CD14-positive monocyte (primary cell): ENCODE measurements at regions not wholly inside any gene's neighbourhood (a gene's known extent, or its start where the extent isn't known, plus 50 kb on each side); places are given as distances from the start of the nearest gene placed in this dataset.
A peak's percentile ranks its signal among the peaks of the same experiment; 100 is the strongest.

Experiments
- DNase-seq, 3 donors: peaks; one replicate each; pipeline ENCODE4 v3.0.0-alpha.2; 2011 to 2022
- H2AFZ ChIP-seq: 2 replicates; pipeline ENCODE4 v1.6.0; 2012; ENCODE audit warnings: mild to moderate bottlenecking, low read depth, low read length, inconsistent platforms; ENCODE audit not compliant: insufficient read depth, poor library complexity, severe bottlenecking
- H3K27ac ChIP-seq, 2 donors: 1 replicate in 1 of 2; 2 replicates in 1 of 2; pipeline ENCODE4 v1.5.1; 2012 to 2013; ENCODE audit warnings: low read length in 2 of 2, control low read depth in 1 of 2, inconsistent platforms in 1 of 2, low read depth in 1 of 2, mild to moderate bottlenecking in 1 of 2
- H3K27me3 ChIP-seq, 2 donors: one replicate each; pipeline versions ENCODE4 v1.6.0 to v1.6.1; 2011 to 2013; ENCODE audit warnings: low read length in 2 of 2; ENCODE audit not compliant: control insufficient read depth in 2 of 2, insufficient read depth in 2 of 2
- H3K36me3 ChIP-seq, 2 donors: replicated peaks in 1 of 2; 1 replicate in 1 of 2; 2 replicates in 1 of 2; pipeline versions ENCODE4 v1.5.1 to v1.6.1; 2012 to 2013; ENCODE audit warnings: low read length in 2 of 2, control low read depth in 1 of 2, inconsistent platforms in 1 of 2, mild to moderate bottlenecking in 1 of 2; ENCODE audit not compliant: insufficient read depth in 2 of 2, control insufficient read depth in 1 of 2
- H3K4me1 ChIP-seq, 2 donors: 1 replicate in 1 of 2; 2 replicates in 1 of 2; pipeline versions ENCODE4 v1.5.1 to v1.6.1; 2012 to 2013; ENCODE audit warnings: low read length in 2 of 2, control low read depth in 1 of 2, inconsistent platforms in 1 of 2, mild to moderate bottlenecking in 1 of 2, moderate library complexity in 1 of 2; ENCODE audit not compliant: insufficient read depth in 2 of 2, control insufficient read depth in 1 of 2
- H3K4me2 ChIP-seq: replicated peaks from 2 replicates; pipeline ENCODE3; 2012; ENCODE audit warnings: low read length, moderate library complexity, mild to moderate bottlenecking; ENCODE audit not compliant: poor library complexity, severe bottlenecking; ENCODE audit errors: extremely low read depth
- H3K4me3 ChIP-seq, 3 experiments: fragments of 200-600 bp in 1 of 3; sonication (generic) in 1 of 3; replicated peaks in 1 of 3; 1 replicate in 2 of 3; 2 replicates in 1 of 3; pipeline ENCODE4 v1.5.1; 2011 to 2013; ENCODE audit warnings: low read length in 3 of 3, mild to moderate bottlenecking in 3 of 3, control low read depth in 2 of 3, low read depth in 2 of 3, inconsistent platforms in 1 of 3, moderate library complexity in 1 of 3
- H3K79me2 ChIP-seq: 2 replicates; pipeline ENCODE4 v1.6.0; 2012; ENCODE audit warnings: mild to moderate bottlenecking, control low read depth, inconsistent platforms, low read length, moderate library complexity; ENCODE audit not compliant: insufficient read depth
- H3K9ac ChIP-seq: 2 replicates; pipeline ENCODE4 v1.6.0; 2017; ENCODE audit warnings: low read length, mild to moderate bottlenecking; ENCODE audit not compliant: insufficient read depth, poor library complexity, severe bottlenecking
- H3K9me3 ChIP-seq, 2 donors: replicated peaks in 1 of 2; 1 replicate in 1 of 2; 2 replicates in 1 of 2; pipeline versions ENCODE4 v1.5.1 to v1.6.1; 2012 to 2013; ENCODE audit warnings: low read length in 2 of 2, control low read depth in 1 of 2; ENCODE audit not compliant: control insufficient read depth in 1 of 2, insufficient read depth in 1 of 2
- H4K20me1 ChIP-seq: 2 replicates; pipeline ENCODE4 v1.6.0; 2012; ENCODE audit warnings: mild to moderate bottlenecking, low read length, control low read depth, moderate library complexity; ENCODE audit not compliant: insufficient read depth
- H3K27ac Mint-ChIP-seq, 7 donors: one replicate each; pipeline ENCODE4 v1.8.0; 2020; ENCODE audit warnings: mild to moderate bottlenecking in 7 of 7, mixed read lengths in 7 of 7, moderate library complexity in 6 of 7, inconsistent platforms in 2 of 7
- H3K27me3 Mint-ChIP-seq, 3 donors: one replicate each; pipeline ENCODE4 v1.8.0; 2021 to 2022; ENCODE audit warnings: low read depth in 3 of 3, mild to moderate bottlenecking in 3 of 3, mixed read lengths in 3 of 3, moderate library complexity in 3 of 3, inconsistent platforms in 1 of 3
- H3K36me3 Mint-ChIP-seq, 2 donors: one replicate each; pipeline ENCODE4 v1.8.0; 2020; ENCODE audit warnings: mixed read lengths in 2 of 2, inconsistent platforms in 1 of 2, mild to moderate bottlenecking in 1 of 2
- H3K4me1 Mint-ChIP-seq: one replicate; pipeline ENCODE4 v1.8.0; 2020; ENCODE audit warnings: mild to moderate bottlenecking, mixed read lengths
- H3K4me3 Mint-ChIP-seq, 2 donors: one replicate each; pipeline ENCODE4 v1.8.0; 2020; ENCODE audit warnings: mild to moderate bottlenecking in 2 of 2, mixed read lengths in 2 of 2, moderate library complexity in 1 of 2
- H3K9me3 Mint-ChIP-seq, 7 donors: one replicate each; pipeline ENCODE4 v1.8.0; 2020 to 2022; ENCODE audit warnings: mixed read lengths in 7 of 7, mild to moderate bottlenecking in 6 of 7, moderate library complexity in 6 of 7, inconsistent platforms in 2 of 7
- WGBS: methylation state at CpG from one replicate; pipeline ENCODE4 v1.1.5; 2013; ENCODE audit warnings: missing lambda C conversion rate; ENCODE audit not compliant: insufficient coverage; 5-methylcytosine and 5-hydroxymethylcytosine counted together
- intact Hi-C, 2 donors: fragments of 100-400 bp; cut with micrococcal nuclease; formaldehyde crosslinking; loops; one replicate each; pipeline versions ENCODE4 v1.15.0 to v1.15.1; 2023
- TF ChIP-seq, protein P1 (sequence below): fragments of 200-600 bp; IDR thresholded peaks from one replicate; pipeline ENCODE4 v1.8.0; 2022; ENCODE audit warnings: antibody characterized with exemption, mild to moderate bottlenecking

DNA sequence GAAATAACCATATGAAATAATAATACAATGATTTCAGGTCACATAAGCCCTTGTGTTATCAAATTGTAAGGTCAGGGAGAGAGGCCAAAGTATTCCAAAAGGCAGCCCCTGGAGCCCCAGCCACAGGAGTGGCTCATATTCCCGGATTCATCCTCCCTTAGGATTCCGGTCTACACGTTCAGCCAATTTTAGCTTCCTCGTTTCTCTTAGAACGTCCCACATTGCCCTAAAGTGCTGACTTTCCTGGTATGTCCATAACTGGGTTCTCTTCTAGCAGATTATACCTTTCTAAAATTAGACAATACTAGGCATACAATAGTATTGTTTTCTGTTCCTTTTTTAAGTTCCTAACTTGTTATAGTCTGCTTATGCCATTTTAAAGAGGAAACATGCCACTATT, 192.7 kb upstream of the NOX3 start:
- no peaks in the 10 kb centered on the region for H3K36me3 ChIP-seq
- intact Hi-C loops, result no loop called here
- no peak overlapping the region for H3K4me2 ChIP-seq
- WGBS, result 47% methylated on average over 5 of the region's 5 CpGs
- DNase-seq, result no peak
- no peaks in the 10 kb centered on the region for H3K27me3 ChIP-seq
- peaks cover 6% of the 10 kb centered on the region in 2 donors for H3K9me3 ChIP-seq
- H3K79me2 ChIP-seq, result no peaks in the 10 kb centered on the region
- peaks cover 0 to 5% of the 10 kb centered on the region in 2 donors for H3K4me1 ChIP-seq
- H3K4me3 Mint-ChIP-seq, result no peak overlapping the region
- no peak overlapping the region for H3K4me3 ChIP-seq
- H3K36me3 Mint-ChIP-seq, result no peaks in the 10 kb centered on the region
- TF ChIP-seq, protein P1, sequence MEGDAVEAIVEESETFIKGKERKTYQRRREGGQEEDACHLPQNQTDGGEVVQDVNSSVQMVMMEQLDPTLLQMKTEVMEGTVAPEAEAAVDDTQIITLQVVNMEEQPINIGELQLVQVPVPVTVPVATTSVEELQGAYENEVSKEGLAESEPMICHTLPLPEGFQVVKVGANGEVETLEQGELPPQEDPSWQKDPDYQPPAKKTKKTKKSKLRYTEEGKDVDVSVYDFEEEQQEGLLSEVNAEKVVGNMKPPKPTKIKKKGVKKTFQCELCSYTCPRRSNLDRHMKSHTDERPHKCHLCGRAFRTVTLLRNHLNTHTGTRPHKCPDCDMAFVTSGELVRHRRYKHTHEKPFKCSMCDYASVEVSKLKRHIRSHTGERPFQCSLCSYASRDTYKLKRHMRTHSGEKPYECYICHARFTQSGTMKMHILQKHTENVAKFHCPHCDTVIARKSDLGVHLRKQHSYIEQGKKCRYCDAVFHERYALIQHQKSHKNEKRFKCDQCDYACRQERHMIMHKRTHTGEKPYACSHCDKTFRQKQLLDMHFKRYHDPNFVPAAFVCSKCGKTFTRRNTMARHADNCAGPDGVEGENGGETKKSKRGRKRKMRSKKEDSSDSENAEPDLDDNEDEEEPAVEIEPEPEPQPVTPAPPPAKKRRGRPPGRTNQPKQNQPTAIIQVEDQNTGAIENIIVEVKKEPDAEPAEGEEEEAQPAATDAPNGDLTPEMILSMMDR, result no peak
- H3K27ac Mint-ChIP-seq, result peak overlapping the region in 1 of 7 donors; percentile 20
- H3K9ac ChIP-seq, result no peak overlapping the region
- peaks cover 0 to 11% (median 5%) of the 10 kb centered on the region in 7 donors for H3K9me3 Mint-ChIP-seq
- H3K27ac ChIP-seq, result no peak overlapping the region
- no peaks in the 10 kb centered on the region for H4K20me1 ChIP-seq
- H2AFZ ChIP-seq, result no peak overlapping the region
- peaks cover 18% of the 10 kb centered on the region for H3K4me1 Mint-ChIP-seq
- H3K27me3 Mint-ChIP-seq, result no peaks in the 10 kb centered on the region

DNA sequence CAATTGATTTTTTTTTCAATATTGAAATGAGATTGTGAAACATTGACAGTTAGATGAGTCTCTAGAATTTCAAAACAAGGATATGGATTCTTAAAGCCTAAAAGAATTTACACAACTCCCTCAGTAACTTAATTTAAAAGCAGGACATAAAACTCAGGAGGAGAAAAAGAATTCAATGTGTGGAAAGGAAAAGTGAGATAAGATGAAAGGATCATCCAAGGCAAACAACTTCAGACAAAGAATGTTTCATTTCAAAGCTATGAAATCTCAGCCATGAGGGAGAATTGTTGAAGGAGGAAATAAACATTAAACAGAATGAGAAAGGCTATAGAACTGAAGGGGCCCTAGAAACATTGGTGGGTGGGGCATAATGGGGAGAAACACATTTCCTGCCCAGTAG, 191.7 kb upstream of the NOX3 start:
- Histone ChIP-seq H3K36me3 (no peaks in the 10 kb centered on the region), H3K4me1 (peaks cover 0 to 5% of the 10 kb centered on the region in 2 donors), H4K20me1 (no peaks in the 10 kb centered on the region), H3K9ac (no peak overlapping the region), H3K79me2 (no peaks in the 10 kb centered on the region), H3K4me3 (no peak overlapping the region), H2AFZ (no peak overlapping the region), H3K27ac (no peak overlapping the region), H3K27me3 (no peaks in the 10 kb centered on the region), H3K4me2 (no peak overlapping the region), H3K9me3 (peaks cover 10% of the 10 kb centered on the region in 2 donors)
- Mint-ChIP-seq H3K27ac (peak overlapping the region in 1 of 7 donors; percentile 56), H3K27me3 (no peaks in the 10 kb centered on the region), H3K4me1 (peaks cover 18% of the 10 kb centered on the region), H3K9me3 (peaks cover 5 to 16% (median 13%) of the 10 kb centered on the region in 7 donors), H3K36me3 (no peaks in the 10 kb centered on the region), H3K4me3 (no peak overlapping the region)
- no peak for DNase-seq
- intact Hi-C loops, result no loop called here
- TF ChIP-seq, protein P1, result no peak
